ENCODE measurements at regions not wholly inside any gene's neighbourhood (a gene's known extent, or its start where the extent isn't known, plus 50 kb on each side); places are given as distances from the start of the nearest gene placed in this dataset.

DNA sequence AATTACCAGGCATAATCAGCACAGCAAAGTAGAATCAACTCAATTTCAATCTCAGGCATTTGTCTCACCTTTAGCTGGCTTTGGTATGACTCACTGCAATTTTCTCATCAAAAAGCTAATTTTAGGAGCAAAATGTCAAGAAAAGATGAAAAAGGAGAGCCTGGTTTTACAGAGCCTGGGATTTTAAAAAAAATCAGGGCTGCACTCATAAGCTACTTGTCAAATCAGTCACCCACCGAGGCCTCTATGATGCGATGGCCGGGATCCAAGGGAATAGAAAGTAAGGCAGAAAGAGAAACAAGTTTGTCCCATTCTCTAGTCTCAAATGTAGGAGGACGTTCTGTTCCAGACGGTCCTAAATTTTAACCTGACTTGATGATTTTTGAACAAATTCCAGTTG, 170.9 kb downstream of the SOCS6 start:
- CTCF ChIA-PET, result interaction anchor here (1.6 kb wide), 1 partner anchor 31 kb away, joined by 6 read pairs; no protein-coding TSS in a partner anchor

GRCh38 chr18:70459251-70459650, 170.4 kb downstream of the SOCS6 start:
- no peak for DNase-seq
- Mint-ChIP-seq H3K36me3 (no peaks in the 10 kb centered on the region), H3K4me1 (ENCODE audit: low read depth) (peaks cover under 1% of the 10 kb centered on the region), H3K27ac (no peak overlapping the region), H3K9me3 (no peaks in the 10 kb centered on the region), H3K4me3 (no peak overlapping the region), H3K27me3 (peaks cover 19% of the 10 kb centered on the region)
- ChIA-PET POLR2A (no interaction called here), CTCF (interaction anchor here (1.6 kb wide), 1 partner anchor 31 kb away, joined by 6 read pairs; no protein-coding TSS in a partner anchor)
- intact Hi-C loops (cut with micrococcal nuclease), result no loop called here

More for the DNA sequence above, 170.9 kb downstream of the SOCS6 start:
- H3K27me3 Mint-ChIP-seq, result peaks cover 20% of the 10 kb centered on the region
- H3K36me3 Mint-ChIP-seq, result no peaks in the 10 kb centered on the region
- intact Hi-C loops (cut with micrococcal nuclease), result no loop called here
- POLR2A ChIA-PET, result no interaction called here
- no peak overlapping the region for H3K4me3 Mint-ChIP-seq
- no peaks in the 10 kb centered on the region for H3K9me3 Mint-ChIP-seq
- no peak for DNase-seq
- peaks cover 5% of the 10 kb centered on the region for H3K4me1 Mint-ChIP-seq (ENCODE audit: low read depth)
- H3K27ac Mint-ChIP-seq, result no peak overlapping the region

- H3K27me3 Mint-ChIP-seq, result peaks cover 11% of the 10 kb centered on the region
- no peak overlapping the region for H3K4me3 Mint-ChIP-seq
- no peaks in the 10 kb centered on the region for H3K9me3 Mint-ChIP-seq
- H3K4me1 Mint-ChIP-seq (ENCODE audit: low read depth), result no peaks in the 10 kb centered on the region
- ChIA-PET POLR2A (no interaction called here), CTCF (interaction anchor here (0.6 to 1.0 kb wide), 2 partner anchors 24 to 262 kb away, joined by 3 to 4 read pairs; no protein-coding TSS in a partner anchor)
- no peak overlapping the region for H3K27ac Mint-ChIP-seq
- intact Hi-C loops (cut with micrococcal nuclease), result no loop called here
- H3K36me3 Mint-ChIP-seq, result no peaks in the 10 kb centered on the region
- no peak for DNase-seq
These were observed 168.9 kb downstream of the SOCS6 start for GRCh38 chr18:70457788-70458187.

GRCh38 chr18:70457223-70457622, 168.4 kb downstream of the SOCS6 start:
- H3K9me3 Mint-ChIP-seq, result no peaks in the 10 kb centered on the region
- H3K4me1 Mint-ChIP-seq (ENCODE audit: low read depth), result no peaks in the 10 kb centered on the region
- CTCF ChIA-PET, result interaction anchor here (0.6 to 1.0 kb wide), 2 partner anchors 23 to 261 kb away, joined by 3 to 4 read pairs; no protein-coding TSS in a partner anchor
- peaks cover 11% of the 10 kb centered on the region for H3K27me3 Mint-ChIP-seq
- H3K36me3 Mint-ChIP-seq, result no peaks in the 10 kb centered on the region
- POLR2A ChIA-PET, result no interaction called here
- no peak overlapping the region for H3K27ac Mint-ChIP-seq
- H3K4me3 Mint-ChIP-seq, result no peak overlapping the region
- DNase-seq, result no peak
- intact Hi-C loops (cut with micrococcal nuclease), result no loop called here

- no peak overlapping the region for H3K27ac Mint-ChIP-seq
- POLR2A ChIA-PET, result no interaction called here
- H3K4me3 Mint-ChIP-seq, result no peak overlapping the region
- no peak for DNase-seq
- no peaks in the 10 kb centered on the region for H3K9me3 Mint-ChIP-seq
- no peaks in the 10 kb centered on the region for H3K4me1 Mint-ChIP-seq (ENCODE audit: low read depth)
- intact Hi-C loops (cut with micrococcal nuclease), result no loop called here
- peaks cover 4% of the 10 kb centered on the region for H3K27me3 Mint-ChIP-seq
- CTCF ChIA-PET, result interaction anchor here (2.8 to 5.8 kb wide), 2 partner anchors 23 to 261 kb away, joined by 14 to 38 read pairs; no protein-coding TSS in a partner anchor
- no peaks in the 10 kb centered on the region for H3K36me3 Mint-ChIP-seq
These were observed 167.5 kb downstream of the SOCS6 start for GRCh38 chr18:70456376-70456775.

DNA sequence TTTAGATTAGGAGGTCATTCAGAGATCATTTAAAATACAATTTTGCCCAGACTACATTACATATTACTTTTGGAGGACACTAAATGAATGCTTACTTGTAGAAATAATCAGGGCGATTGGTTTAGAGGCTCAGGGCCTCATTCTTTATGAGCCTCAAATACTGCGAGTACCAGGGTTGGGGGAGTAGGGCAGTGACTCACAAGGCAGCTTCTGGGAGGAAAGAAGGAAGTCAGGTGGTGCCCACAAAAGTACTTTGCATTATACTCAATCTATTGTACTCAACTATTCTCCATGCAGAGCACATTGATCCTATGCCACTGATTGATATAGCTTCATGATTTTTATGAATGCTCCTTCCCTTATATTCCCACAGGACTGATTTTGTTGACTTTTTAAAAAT, 166.9 kb downstream of the SOCS6 start:
- intact Hi-C loops (cut with micrococcal nuclease), result no loop called here
- no peak for DNase-seq
- no peak overlapping the region for H3K4me3 Mint-ChIP-seq
- no peaks in the 10 kb centered on the region for H3K4me1 Mint-ChIP-seq (ENCODE audit: low read depth)
- peaks cover 3% of the 10 kb centered on the region for H3K27me3 Mint-ChIP-seq
- ChIA-PET POLR2A (no interaction called here), CTCF (interaction anchor here (0.7 to 5.8 kb wide), 8 partner anchors 15 to 260 kb away, joined by 3 to 38 read pairs (median 6); no protein-coding TSS in a partner anchor)
- no peaks in the 10 kb centered on the region for H3K36me3 Mint-ChIP-seq
- H3K9me3 Mint-ChIP-seq, result no peaks in the 10 kb centered on the region
- H3K27ac Mint-ChIP-seq, result no peak overlapping the region

DNA sequence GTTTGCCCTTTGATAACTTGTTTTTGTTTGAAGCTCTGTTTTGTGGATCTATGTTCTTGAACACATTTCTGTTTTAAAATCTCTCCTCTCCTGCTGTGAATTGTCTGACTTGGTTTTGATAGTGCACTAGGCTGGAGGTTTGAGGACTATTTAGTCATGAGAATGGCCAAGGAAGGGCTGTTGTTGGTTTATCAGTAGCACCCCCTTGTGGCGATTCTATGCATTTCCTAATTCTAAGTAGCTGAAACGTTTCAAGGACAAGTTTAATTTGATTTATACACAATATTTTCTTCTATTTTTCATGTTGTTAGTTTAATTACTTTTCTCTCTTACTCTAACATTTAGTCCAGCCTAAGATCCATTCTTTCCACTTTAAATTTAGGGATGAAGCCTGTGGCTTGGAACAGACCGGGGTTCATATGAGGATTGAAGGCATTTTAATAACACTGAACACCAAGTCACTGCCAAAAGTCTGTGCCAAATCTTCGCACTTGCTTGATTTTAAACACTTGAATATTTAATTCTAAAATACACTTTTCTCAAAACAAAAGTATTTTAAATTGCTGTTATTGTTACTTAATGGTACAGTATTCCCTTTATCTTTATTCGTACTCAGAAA, 166.0 kb downstream of the SOCS6 start:
- no peaks in the 10 kb centered on the region for H3K9me3 Mint-ChIP-seq
- H3K4me1 Mint-ChIP-seq (ENCODE audit: low read depth), result no peaks in the 10 kb centered on the region
- peak; percentile 27 for DNase-seq
- ChIA-PET CTCF (interaction anchor here (0.7 to 5.8 kb wide), 15 partner anchors 14 to 369 kb away, joined by 3 to 38 read pairs (median 3); no protein-coding TSS in a partner anchor), POLR2A (no interaction called here)
- no peak overlapping the region for H3K27ac Mint-ChIP-seq
- no peaks in the 10 kb centered on the region for H3K36me3 Mint-ChIP-seq
- intact Hi-C loops (cut with micrococcal nuclease), result loop anchor here (1.0 to 5.0 kb wide), 2 partner anchors 259 to 1608 kb away; no protein-coding TSS in a partner anchor
- peaks cover 3% of the 10 kb centered on the region for H3K27me3 Mint-ChIP-seq
- no peak overlapping the region for H3K4me3 Mint-ChIP-seq

DNA sequence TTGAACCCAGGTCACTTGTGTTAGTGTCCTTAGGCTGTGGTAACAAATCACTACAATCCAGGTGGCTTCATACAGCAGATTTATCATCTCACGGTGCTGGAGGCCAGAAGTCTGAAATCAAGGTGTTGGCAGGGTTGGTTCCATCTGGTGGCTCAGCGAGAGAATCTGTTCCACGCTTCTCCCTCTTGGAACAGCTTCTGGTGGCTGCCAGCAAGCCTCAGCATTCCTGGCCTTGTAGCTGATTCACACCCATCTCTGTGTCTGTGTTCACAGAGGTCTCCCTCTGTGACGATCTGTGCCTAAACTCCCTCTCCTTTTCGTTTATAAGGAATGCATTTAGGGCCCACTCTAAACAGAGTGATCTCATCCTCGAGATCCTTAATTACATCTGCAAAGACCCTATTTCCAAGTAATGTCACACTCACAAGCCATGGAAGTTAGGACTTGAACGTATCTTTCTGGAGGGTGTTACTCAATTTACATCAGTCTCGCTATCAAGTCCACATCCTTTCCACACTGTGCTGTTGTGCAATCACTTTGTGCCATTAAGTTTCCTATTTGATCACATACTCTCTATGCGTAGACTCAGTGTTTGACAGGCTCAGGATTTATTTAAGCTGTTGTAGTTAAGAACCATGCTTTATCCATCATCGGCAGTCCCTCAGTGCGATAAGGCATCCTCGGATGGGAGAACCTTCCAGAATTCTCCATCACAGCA, 164.4 kb downstream of the SOCS6 start:
- ChIA-PET POLR2A (no interaction called here), CTCF (interaction anchor here (0.7 to 5.8 kb wide), 8 partner anchors 10 to 368 kb away, joined by 3 to 38 read pairs (median 3); no protein-coding TSS in a partner anchor)
- no peak for DNase-seq
- H3K27ac Mint-ChIP-seq, result no peak overlapping the region
- H3K4me1 Mint-ChIP-seq (ENCODE audit: low read depth), result no peaks in the 10 kb centered on the region
- no peaks in the 10 kb centered on the region for H3K27me3 Mint-ChIP-seq
- no peak overlapping the region for H3K4me3 Mint-ChIP-seq
- H3K36me3 Mint-ChIP-seq, result no peaks in the 10 kb centered on the region
- H3K9me3 Mint-ChIP-seq, result no peaks in the 10 kb centered on the region
- intact Hi-C loops (cut with micrococcal nuclease), result loop anchor here (5.0 kb wide), 1 partner anchor 1606 kb away; no protein-coding TSS in a partner anchor

GRCh38 chr18:70452501-70452900, 163.7 kb downstream of the SOCS6 start:
- intact Hi-C loops (cut with micrococcal nuclease), result loop anchor here (5.0 kb wide), 1 partner anchor 1605 kb away; no protein-coding TSS in a partner anchor
- Mint-ChIP-seq H3K4me3 (no peak overlapping the region), H3K36me3 (no peaks in the 10 kb centered on the region), H3K27me3 (no peaks in the 10 kb centered on the region), H3K4me1 (ENCODE audit: low read depth) (no peaks in the 10 kb centered on the region), H3K27ac (no peak overlapping the region), H3K9me3 (no peaks in the 10 kb centered on the region)
- ChIA-PET CTCF (interaction anchor here (0.6 to 5.8 kb wide), 3 partner anchors 10 to 620 kb away, joined by 3 to 38 read pairs (median 3); no protein-coding TSS in a partner anchor), POLR2A (no interaction called here)
- no peak for DNase-seq

DNA sequence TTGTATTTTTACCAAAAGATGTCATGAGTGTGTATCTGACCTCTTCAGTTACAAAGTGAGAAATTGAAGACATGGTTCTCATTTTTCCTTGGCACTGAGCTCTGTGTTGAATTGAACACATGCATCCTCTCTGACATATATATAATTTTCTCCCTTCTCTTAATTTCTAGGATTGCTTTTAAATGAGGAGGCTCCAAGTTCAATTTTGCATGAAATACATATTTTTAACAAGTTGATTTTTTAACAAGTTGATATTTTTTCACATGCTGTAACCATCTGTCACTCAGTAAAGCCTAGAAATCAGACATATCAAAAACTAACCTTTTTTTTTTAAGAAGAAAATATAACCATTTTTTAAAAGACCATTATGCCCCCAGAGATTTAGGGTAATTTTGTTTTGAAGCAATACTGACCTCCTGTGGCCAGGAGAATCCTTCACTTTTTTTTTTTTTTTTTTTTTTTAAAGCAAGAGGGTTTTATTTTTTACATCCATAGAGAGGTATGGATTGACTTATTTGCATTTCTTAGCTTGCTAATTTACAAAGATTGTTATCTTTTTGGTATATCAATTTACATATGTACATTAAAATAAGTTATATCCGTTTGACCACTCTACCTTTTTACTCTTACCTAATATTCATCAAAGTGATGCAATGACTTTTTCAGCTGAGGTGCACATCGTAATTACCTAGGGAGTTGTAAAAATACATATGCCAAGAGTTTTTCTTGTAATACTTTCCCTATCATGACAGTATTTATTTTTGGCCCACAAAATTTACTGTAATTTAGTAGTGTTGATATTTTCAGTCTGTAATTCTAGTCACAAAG, 161.8 kb downstream of the SOCS6 start:
- Mint-ChIP-seq H3K36me3 (no peaks in the 10 kb centered on the region), H3K27ac (no peak overlapping the region), H3K27me3 (no peaks in the 10 kb centered on the region), H3K4me1 (ENCODE audit: low read depth) (no peaks in the 10 kb centered on the region), H3K4me3 (no peak overlapping the region), H3K9me3 (no peaks in the 10 kb centered on the region)
- no peak for DNase-seq
- POLR2A ChIA-PET, result no interaction called here
- intact Hi-C loops (cut with micrococcal nuclease), result loop anchor here (5.0 kb wide), 1 partner anchor 1603 kb away; no protein-coding TSS in a partner anchor
- CTCF ChIA-PET, result interaction anchor here (0.7 to 5.8 kb wide), 3 partner anchors 255 to 365 kb away, joined by 3 to 38 read pairs (median 4); no protein-coding TSS in a partner anchor

DNA sequence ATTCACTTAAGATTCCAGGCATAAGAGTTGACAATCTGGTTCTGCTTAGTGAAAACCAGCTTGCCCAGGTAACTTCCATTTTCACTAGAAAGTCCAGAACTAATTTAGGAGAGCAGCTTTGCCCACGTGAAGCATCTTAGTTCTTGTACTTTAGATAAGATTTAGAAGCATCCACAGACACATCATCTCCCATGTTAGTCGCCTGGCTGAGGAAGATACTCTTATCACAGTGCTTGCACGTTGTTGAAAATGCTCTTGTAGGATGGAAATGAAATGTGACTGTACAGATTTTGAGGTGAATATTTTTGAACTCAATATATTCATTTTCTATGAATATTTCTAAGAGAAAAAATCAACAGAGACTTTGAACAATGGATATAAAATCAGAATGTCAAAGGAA, 159.7 kb downstream of the SOCS6 start:
- intact Hi-C loops (cut with micrococcal nuclease), result no loop called here
- Mint-ChIP-seq H3K9me3 (peaks cover 6% of the 10 kb centered on the region), H3K4me3 (no peak overlapping the region), H3K36me3 (no peaks in the 10 kb centered on the region), H3K4me1 (ENCODE audit: low read depth) (no peaks in the 10 kb centered on the region), H3K27ac (no peak overlapping the region), H3K27me3 (no peaks in the 10 kb centered on the region)
- ChIA-PET POLR2A (no interaction called here), CTCF (no interaction called here)
- DNase-seq, result no peak

DNA sequence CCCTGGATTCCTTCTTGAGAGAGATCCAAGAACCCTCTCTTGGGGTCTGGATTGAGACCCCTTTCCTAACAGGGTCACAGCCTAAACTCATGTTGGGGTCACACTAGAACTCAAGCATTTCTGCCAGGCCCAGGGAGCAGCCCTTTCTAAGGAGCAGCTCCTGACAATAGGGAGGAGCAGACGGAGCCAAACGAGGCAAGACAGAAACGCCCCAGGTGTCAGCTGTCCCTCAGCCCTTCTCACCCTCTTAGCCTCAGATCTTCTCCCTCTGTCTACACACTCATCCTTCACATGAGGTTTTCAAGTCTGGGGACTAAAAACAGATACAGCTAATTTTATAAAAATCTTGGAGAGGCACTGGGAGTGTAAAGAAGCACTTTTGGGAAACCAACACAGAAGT, 157.2 kb downstream of the SOCS6 start:
- H3K36me3 Mint-ChIP-seq, result peaks cover 3% of the 10 kb centered on the region
- no peak for DNase-seq
- no peak overlapping the region for H3K4me3 Mint-ChIP-seq
- no peak overlapping the region for H3K27ac Mint-ChIP-seq
- intact Hi-C loops (cut with micrococcal nuclease), result no loop called here
- peaks cover 22% of the 10 kb centered on the region for H3K9me3 Mint-ChIP-seq
- ChIA-PET CTCF (interaction anchor here (1.2 kb wide), 1 partner anchor 12 kb away, joined by 3 read pairs; no protein-coding TSS in a partner anchor), POLR2A (no interaction called here)
- no peaks in the 10 kb centered on the region for H3K4me1 Mint-ChIP-seq (ENCODE audit: low read depth)
- peaks cover 1% of the 10 kb centered on the region for H3K27me3 Mint-ChIP-seq

All from activated CD4-positive, alpha-beta memory T cell treated with anti-CD3 and anti-CD28 coated beads for 36 hours (primary cell).